ENCODE measurements at regions not wholly inside any gene's neighbourhood (a gene's known extent, or its start where the extent isn't known, plus 50 kb on each side); places are given as distances from the start of the nearest gene placed in this dataset.

DNA sequence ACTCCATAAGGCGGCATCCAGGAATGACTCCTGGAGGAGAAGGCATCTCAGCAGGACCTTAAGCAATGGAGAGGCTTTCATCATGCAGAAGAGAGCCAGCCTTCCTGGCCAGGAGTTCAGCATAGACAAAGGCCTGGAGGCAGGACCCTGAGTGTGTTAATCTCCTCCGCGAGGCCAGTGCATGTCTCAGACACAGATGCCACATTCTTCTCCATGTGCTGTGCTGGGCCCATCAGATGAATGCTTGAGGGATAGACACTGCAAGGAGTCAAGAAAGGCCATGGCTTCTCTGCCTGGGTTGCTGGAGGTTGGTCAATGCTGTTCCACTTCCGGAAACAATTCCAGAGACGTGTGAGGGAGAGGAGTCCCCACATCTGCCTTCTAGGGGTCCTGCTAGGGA is 147.5 kb downstream of the IRX5 start:
- TF ChIP-seq, protein P1, sequence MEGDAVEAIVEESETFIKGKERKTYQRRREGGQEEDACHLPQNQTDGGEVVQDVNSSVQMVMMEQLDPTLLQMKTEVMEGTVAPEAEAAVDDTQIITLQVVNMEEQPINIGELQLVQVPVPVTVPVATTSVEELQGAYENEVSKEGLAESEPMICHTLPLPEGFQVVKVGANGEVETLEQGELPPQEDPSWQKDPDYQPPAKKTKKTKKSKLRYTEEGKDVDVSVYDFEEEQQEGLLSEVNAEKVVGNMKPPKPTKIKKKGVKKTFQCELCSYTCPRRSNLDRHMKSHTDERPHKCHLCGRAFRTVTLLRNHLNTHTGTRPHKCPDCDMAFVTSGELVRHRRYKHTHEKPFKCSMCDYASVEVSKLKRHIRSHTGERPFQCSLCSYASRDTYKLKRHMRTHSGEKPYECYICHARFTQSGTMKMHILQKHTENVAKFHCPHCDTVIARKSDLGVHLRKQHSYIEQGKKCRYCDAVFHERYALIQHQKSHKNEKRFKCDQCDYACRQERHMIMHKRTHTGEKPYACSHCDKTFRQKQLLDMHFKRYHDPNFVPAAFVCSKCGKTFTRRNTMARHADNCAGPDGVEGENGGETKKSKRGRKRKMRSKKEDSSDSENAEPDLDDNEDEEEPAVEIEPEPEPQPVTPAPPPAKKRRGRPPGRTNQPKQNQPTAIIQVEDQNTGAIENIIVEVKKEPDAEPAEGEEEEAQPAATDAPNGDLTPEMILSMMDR (IDR thresholded peaks at IDR 0.05; ENCODE audit: insufficient read depth, low read depth, low read length), result no peak
- no peak for TF ChIP-seq EZH2 (IDR thresholded peaks at IDR 0.05; ENCODE audit: insufficient read depth, low read length)
